ENCODE measurements at regions not wholly inside any gene's neighbourhood (a gene's known extent, or its start where the extent isn't known, plus 50 kb on each side); places are given as distances from the start of the nearest gene placed in this dataset.

DNA sequence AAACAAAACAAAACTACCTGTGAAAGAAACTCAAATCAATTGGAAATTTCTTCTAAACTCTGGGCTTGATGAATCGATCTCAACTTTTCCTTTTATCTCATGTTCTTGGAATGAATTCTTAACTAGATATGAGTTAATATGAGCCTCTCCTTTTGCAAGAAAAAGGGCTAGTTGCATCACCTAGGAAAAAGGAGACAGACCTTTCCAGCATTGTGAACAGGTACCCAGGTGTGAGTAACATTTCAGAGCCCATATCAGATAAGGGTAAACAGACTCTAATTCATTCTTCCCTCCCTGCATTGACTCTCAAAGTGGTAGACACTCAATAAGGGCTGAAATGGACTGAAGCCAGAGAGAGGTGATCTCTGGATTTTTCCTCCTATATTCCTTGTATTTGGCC, 103.8 kb upstream of the AGR3 start:
- Histone ChIP-seq H3F3A (ENCODE audit: insufficient read depth, low read length, poor library complexity, severe bottlenecking) (no peaks in the 10 kb centered on the region), H3K4me2 (ENCODE audit: low read length) (no peak overlapping the region), H3K9ac (ENCODE audit: low read length) (no peak overlapping the region), H3K36me3 (ENCODE audit: insufficient read depth, low read length) (no peaks in the 10 kb centered on the region), H3K9me2 (ENCODE audit: insufficient read depth, low read length) (no peaks in the 10 kb centered on the region), H3K9me3 (ENCODE audit: low read length) (no peaks in the 10 kb centered on the region), H3K27ac (ENCODE audit: low read length) (no peak overlapping the region), H3K27me3 (ENCODE audit: insufficient read depth, low read depth, low read length) (no peaks in the 10 kb centered on the region), H3K79me2 (replicated peaks; ENCODE audit: insufficient read depth, low read length) (no peaks in the 10 kb centered on the region), H4K20me1 (ENCODE audit: insufficient read depth) (no peaks in the 10 kb centered on the region), H2AFZ (ENCODE audit: low read depth, low read length) (no peak overlapping the region), H3K4me3 (ENCODE audit: low read length) (no peak overlapping the region)
- no peak for TF ChIP-seq SMC3 (conservative IDR thresholded peaks at IDR 0.05; ENCODE audit: poor library complexity)
- no peak for TF ChIP-seq EP300 (conservative IDR thresholded peaks at IDR 0.05; ENCODE audit: poor library complexity, severe bottlenecking)
- no peak for TF ChIP-seq CTCF (IDR thresholded peaks at IDR 0.05; ENCODE audit: poor library complexity, severe bottlenecking)
- TF ChIP-seq RAD21 (conservative IDR thresholded peaks at IDR 0.05), result no peak
- no peak for TF ChIP-seq MXI1 (conservative IDR thresholded peaks at IDR 0.05; ENCODE audit: poor library complexity, severe bottlenecking)
- TF ChIP-seq, protein P1, sequence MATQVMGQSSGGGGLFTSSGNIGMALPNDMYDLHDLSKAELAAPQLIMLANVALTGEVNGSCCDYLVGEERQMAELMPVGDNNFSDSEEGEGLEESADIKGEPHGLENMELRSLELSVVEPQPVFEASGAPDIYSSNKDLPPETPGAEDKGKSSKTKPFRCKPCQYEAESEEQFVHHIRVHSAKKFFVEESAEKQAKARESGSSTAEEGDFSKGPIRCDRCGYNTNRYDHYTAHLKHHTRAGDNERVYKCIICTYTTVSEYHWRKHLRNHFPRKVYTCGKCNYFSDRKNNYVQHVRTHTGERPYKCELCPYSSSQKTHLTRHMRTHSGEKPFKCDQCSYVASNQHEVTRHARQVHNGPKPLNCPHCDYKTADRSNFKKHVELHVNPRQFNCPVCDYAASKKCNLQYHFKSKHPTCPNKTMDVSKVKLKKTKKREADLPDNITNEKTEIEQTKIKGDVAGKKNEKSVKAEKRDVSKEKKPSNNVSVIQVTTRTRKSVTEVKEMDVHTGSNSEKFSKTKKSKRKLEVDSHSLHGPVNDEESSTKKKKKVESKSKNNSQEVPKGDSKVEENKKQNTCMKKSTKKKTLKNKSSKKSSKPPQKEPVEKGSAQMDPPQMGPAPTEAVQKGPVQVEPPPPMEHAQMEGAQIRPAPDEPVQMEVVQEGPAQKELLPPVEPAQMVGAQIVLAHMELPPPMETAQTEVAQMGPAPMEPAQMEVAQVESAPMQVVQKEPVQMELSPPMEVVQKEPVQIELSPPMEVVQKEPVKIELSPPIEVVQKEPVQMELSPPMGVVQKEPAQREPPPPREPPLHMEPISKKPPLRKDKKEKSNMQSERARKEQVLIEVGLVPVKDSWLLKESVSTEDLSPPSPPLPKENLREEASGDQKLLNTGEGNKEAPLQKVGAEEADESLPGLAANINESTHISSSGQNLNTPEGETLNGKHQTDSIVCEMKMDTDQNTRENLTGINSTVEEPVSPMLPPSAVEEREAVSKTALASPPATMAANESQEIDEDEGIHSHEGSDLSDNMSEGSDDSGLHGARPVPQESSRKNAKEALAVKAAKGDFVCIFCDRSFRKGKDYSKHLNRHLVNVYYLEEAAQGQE (IDR thresholded peaks at IDR 0.05; ENCODE audit: borderline replicate concordance), result no peak
- TF ChIP-seq EZH2 (IDR thresholded peaks at IDR 0.05; ENCODE audit: borderline replicate concordance, insufficient read depth, low read length, poor library complexity, severe bottlenecking), result no peak
- TF ChIP-seq TAF1 (IDR thresholded peaks at IDR 0.05; ENCODE audit: low read depth), result no peak
- no peak for TF ChIP-seq POLR2AphosphoS5 (IDR thresholded peaks at IDR 0.05)

- Histone ChIP-seq H3K36me3 (ENCODE audit: insufficient read depth, low read length) (no peaks in the 10 kb centered on the region), H3K9me2 (ENCODE audit: insufficient read depth, low read length) (no peaks in the 10 kb centered on the region), H3K79me2 (replicated peaks; ENCODE audit: insufficient read depth, low read length) (no peaks in the 10 kb centered on the region), H3K4me2 (ENCODE audit: low read length) (no peak overlapping the region), H4K20me1 (ENCODE audit: insufficient read depth) (no peaks in the 10 kb centered on the region), H3K27ac (ENCODE audit: low read length) (no peak overlapping the region), H3K9me3 (ENCODE audit: low read length) (no peaks in the 10 kb centered on the region), H3K9ac (ENCODE audit: low read length) (no peak overlapping the region), H2AFZ (ENCODE audit: low read depth, low read length) (no peak overlapping the region), H3F3A (ENCODE audit: insufficient read depth, low read length, poor library complexity, severe bottlenecking) (no peaks in the 10 kb centered on the region), H3K4me3 (ENCODE audit: low read length) (no peak overlapping the region), H3K27me3 (ENCODE audit: insufficient read depth, low read depth, low read length) (no peaks in the 10 kb centered on the region)
- TF ChIP-seq POLR2AphosphoS5 (IDR thresholded peaks at IDR 0.05) (no peak), EP300 (conservative IDR thresholded peaks at IDR 0.05; ENCODE audit: poor library complexity, severe bottlenecking) (no peak)
These were observed 105.0 kb upstream of the AGR3 start for GRCh38 chr7:16986755-16987154.

All from neural cell (in vitro differentiated cells).